Bone marrow (tissue), 2 donors: ENCODE measurements at regions not wholly inside any gene's neighbourhood (a gene's known extent, or its start where the extent isn't known, plus 50 kb on each side); places are given as distances from the start of the nearest gene placed in this dataset.

Experiments used
- DNase-seq, 2 donors: peaks; one replicate each; lab custom pipeline; 2025; lab: John Stamatoyannopoulos, UW

DNA sequence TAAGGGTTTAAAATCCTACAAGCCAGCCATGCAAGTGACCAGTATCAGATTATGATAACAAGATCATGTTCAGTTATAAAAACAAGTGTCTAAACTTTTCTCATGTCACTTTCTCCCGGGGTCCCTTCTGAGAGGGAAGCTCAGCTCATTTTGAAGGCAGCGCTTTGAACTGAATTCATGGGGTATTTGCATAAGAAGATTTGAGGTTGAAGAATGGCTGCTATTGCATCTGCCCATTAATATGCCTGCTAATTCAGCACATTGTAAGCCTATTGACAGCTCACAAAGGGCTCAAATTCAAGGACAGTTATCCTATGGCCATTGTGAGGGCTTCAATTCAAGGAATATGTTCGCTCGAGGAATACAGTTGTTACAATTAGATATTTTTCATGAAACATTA is 290.2 kb upstream of the IRX3 start:
- no peak for DNase-seq

DNA sequence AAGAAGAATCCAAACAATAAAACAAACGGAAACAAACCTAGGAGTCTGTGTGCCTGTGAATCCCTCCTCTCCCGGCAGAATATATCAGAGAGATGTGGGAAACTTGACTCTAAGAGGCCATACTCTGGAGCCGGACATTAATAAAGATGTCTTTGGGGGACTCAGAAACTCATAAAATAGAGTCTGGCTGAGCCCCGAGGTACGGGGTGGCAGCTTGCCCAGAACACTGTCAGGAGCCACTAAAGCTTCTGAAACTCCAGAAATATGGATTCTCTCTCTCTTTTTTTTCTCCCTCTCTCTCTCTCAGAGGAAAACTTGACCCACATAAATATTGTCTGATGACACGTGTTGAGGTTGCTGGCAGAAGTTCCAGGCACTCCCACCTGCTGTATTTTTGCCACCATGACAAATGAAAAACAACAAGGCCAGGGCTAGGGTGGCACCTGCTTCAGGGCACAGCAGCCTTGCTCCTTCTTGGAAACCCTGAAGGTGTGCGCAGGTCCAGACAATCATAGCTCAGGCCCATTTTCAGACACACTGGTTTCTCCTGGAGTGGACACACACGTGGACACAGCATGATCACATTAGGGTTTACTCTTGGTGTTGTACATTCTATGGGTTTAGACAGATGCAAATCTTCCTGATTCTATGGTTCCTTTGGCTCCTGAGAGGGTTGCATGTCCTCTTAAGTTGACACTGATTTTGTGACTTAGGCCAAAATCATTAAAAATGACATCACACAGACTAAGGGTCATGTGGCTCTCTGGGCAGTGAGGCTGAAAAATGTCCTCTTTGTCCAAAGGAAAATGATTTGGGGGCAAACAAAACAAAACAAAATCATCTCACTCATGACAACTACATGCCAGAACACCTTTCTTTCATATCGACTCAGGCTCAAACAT is 282.6 kb upstream of the IRX3 start:
- no peak for DNase-seq

DNA sequence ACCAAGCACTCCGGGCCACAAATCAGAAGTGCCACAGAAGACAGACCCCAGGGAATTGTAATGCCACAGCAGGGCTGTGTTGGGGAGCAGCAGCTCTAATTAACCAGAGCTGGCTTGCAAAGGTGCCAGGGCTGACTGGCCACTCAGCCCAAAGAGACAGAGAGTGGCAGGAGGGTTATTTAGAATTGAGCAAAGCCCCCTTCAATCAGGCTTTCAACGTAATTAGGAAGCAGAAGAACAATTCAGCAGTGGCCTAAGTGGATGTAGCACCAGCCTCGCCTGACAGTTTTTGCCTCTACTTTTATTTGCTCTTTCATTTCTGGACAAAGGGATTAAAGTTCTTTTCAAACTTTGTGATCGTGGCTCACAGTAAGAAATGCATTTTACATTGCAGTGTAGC is 278.3 kb upstream of the IRX3 start:
- DNase-seq = no peak

DNA sequence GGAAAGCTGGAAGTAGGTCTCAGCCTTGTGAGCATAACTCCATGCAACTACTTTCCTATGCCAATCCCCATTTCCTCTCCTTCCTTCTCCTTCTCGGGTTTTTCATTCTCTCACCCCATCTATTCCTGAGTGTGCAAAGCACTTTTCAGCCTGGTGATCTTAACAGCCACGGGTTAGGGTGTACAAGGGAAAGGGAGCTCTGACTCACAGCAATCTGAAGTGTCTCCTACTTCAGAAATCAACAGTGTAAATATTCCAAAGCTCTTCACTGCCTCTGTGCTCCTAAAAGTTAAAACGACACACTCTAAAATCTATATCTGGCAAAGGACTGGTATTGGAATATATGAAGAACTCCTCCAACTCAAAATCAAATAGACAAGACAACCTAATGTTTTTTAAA is 268.0 kb upstream of the IRX3 start:
- DNase-seq = no peak

DNA sequence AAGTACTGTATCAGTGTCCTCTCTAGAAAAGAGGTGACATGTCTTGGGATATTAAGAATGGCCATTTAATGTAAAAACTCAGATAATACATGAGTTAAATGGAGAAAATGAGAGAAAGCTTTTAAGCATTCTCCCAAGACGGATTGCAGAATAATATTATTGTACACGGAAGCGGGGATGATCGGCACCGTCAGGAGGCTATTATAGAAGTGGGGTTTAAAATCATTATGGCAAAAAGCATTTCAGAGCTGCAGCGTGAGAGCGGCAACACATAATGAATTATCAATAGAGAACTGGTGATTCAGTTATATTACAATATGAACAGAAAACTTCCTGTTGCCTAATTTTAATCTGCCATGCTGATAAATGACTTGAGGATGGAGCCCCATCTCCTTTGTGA is 261.7 kb upstream of the IRX3 start:
- DNase-seq = no peak

DNA sequence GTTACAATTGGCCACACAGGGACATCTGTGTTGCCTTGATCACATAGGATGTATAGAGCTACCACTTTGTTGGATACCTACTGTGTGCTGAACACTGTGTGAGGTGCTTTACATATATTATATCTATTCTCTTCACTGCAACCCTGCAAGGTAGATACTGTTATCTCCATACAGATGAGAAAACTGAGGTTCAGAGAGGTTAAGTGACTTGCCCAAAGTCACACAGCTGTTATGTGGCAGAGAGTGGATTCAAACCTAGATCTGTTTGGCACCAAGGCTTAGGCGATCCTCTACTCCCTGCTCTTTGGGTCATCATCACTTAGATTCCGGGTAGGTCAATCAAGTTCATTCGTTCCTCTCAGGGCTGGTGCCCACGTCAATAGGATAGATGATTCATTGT is 260.5 kb upstream of the IRX3 start:
- DNase-seq = no peak

DNA sequence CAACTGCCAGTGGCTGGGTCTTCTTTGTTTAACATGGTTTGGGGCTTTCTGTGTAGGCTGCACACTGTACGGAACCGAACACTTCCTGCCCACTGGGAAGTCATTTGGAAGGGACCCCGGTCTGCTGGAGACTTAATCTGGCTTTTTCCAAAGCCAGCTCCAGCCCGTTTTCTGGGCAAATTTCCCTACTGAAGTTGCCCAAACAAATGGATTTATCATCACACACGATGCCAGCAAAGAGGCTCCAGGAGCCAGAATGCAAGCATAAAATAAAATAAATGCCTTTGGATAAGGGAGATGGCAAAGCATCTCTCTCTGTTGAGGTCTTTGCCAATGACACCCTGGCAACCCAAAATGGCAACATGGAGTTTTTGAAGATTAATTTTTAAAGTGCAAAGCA is 259.9 kb upstream of the IRX3 start:
- DNase-seq = no peak

DNA sequence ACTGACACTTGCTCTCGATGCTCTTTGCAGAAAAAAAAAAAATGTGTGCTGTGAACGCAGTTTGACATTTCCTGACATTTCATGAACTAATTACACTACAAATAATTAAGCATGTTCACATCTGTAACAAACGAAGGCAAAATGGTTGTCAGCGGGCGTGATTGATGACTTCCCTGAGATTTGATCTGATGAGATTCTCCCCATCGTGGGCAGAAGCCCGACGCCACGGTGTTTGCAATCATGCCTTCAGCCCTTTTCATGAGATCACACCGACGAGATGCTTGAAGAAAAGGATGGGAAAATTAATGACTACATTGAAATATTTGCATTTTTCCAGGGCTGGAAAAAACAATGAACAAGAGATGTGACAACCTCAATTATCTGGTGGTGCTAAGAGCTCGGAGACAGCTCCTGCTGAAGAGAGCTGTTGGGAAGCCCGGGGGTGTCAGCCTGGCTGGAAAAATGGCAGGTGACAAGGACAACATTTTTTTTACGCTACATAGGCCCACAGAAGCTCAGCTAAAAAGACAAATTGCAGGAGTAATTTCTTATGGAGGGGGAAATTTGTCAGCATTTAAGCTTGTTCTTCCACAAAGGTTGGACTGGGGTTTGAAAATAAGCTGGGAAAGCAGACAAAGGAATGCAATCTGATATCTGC is 259.4 kb upstream of the IRX3 start:
- no peak for DNase-seq

DNA sequence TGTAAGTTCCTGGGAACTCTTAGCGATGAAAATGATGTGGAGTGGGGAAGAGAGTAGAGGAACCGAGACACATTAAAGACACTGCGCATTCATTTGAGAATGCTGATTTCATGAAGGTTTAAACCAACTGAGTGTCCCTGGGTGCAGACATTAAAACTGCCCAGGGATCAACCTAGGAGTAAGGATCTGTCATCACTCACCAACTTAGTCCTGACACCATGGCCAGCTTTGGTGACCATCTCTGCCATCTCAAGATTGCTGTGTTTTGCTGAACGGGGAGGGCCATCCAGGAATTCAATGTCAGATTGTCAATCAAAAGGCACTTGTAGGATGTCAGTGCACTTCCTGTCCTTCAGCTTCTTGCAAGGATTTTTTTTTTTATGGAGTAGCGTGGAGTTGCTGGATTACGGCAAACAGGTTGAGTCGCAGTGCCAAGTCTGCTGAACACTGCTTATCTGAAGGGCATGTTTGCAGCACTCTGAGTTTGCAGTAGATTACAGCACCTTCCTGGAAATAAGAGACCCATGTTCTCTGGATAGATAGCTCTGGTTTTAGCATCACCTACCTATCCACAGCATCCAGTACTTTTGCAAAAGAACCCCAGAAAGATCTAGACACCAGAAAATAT is 258.1 kb upstream of the IRX3 start:
- DNase-seq = no peak

DNA sequence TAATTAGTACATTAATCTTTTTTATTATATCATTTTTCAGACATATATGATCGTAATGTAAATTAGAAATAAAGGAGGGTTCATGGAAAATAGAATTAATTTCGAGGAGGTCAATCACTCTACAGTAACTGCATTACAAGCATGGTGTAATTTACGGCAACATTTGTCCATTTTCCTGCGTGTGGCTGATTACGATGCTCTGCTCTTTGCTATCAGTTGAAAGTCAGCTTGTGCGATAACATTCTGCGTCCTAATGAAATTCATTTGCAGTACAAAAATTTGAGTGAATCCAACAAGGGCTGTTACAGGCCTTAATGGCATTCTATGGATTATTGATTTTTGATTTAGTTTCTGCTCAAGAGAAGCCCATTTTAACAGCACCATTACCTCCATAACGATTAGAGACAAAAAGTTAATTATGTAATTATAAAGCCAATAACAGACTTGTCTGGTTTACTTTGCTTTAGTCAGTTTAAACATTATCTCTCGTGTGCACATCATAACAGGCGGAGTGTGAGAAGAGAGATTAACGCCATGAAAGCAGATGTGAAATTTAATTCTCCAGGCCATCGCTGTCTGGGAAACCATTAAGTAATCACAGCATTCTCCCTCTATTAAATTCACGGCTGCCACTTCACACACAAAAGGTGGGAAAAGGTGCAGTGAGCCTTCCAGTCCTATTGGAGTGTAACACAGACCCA is 256.4 kb upstream of the IRX3 start:
- DNase-seq = no peak

DNA sequence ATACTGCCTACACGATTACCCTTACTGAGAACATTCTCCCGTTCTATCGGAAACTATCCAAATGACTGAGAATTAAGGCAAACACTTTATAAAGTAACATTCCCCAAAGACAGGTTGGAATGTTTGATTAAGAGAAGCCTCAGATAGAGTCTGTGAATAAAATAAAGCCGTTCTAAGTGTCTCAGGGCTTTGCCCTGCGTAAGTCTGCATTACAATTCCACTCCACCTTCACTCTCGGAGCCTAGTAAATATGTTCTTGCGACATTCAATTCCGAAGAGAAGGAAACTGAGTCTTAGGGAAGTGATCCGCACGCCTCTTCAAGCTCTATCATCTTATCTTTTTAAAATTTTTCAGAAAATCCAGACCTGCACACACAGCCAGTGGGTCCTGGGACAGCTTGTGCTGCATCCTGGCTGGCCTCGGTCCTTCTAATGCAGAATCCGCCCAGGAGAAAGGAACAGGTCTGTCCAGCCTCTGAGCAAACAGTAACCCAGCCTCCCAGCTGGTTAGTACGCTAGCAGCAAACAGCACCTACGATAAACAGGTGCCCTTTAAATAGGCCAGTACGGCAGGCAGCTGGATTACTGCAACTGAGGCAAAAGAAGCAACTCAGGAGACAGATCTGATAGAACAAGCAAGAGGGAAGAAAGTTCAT is 254.1 kb upstream of the IRX3 start:
- no peak for DNase-seq

DNA sequence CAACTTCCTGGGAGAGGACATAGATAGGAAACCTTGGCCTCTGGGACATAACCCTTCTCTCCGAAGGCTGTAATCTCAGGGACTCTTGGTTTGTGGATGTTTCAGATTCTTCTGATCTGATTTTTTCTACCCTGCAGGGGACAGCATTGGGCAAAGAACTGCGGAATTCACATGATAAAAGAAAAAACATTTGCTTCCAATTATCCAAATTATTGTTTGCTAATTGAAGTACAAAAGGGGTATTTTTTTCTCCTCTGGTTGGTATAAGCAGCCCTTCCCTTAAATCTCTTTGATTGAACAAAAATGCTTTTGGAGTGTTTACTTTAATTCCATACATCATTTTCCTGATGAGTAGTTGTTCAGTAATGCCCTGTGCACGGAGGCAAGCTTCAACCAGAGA is 251.7 kb upstream of the IRX3 start:
- DNase-seq = no peak

DNA sequence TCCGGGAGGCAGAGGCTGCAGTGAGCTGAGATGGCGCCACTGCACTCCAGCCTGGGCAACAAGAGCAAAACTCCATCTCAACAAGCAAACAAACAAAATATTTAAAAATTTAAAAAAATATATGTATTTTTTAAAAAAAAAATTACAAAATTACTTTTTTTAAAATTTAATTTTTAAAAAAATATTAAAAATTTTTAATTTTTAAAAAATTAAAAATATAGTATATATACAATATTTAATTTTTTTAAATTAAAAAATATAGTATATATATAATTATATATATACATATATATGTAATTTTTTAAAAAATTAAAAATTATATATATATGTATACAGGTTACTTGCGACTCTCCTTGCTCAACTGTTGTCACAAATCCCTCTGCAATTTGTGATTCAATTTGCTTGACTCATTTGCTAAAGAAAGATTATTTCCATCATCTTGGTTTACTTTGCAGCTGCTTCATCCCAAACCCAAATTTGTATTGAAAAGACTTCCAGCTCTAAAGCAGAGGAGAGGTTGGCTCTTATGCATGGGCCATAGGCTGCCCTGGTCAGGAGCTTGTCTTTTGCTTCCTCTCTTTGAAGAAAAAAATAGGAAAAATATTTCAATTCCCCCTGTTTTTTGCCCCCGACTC is 247.4 kb upstream of the IRX3 start:
- no peak for DNase-seq

DNA sequence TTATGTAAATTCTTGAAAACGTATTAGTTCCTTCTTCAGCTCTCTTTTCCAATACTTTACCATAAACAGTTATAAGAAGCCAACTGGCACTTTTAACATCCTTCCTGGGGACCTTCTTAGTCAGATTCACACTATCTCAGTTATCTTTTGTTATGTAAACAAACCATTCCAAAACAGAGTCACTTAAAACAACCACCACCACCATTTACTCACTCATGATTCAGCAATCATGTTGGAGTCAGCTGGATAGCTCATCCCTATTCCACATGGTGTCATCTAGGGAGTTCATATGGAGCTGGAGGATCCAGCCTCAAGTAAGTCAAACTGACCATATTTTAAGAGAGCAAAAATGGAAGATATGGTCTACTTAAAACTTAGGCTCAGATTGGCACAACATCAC is 240.3 kb upstream of the IRX3 start:
- no peak for DNase-seq

DNA sequence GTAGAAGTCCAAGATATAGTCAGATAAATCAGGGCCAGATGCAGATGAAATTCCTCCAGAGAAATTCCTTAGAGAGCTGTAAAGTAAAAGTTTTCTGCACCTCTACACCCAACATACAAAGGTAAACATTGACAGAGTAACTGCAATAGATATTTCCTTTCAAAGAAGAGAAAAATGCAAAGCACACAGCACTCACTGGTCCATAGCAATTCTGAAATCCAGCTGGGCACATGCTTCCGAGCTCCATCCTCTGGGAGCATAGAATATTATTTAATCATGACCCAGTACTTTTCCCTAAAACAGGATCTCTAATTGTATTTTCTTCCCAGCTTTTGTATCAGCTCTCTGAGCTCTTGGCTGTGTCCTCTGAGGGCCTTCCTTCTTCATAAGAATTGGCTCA is 239.5 kb upstream of the IRX3 start:
- DNase-seq = no peak

DNA sequence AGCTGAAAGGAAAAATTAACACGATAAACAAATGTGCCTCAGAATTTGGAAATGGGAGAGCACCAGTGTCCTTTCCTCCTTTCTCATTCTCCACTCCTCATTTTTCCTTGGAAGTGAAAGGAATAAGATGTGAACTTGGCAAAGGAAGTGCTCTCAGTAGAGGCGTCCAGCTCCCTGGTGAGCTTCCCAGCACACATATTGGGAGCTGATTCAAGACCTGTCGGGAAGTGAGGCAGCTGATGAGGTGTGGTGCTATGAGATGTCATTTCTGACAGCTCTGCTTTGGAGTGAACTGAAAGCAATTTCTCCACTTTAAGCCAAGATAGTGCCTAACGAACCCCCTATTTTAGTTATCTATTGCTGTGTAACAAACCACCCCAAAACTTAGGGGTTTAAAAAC is 238.5 kb upstream of the IRX3 start:
- DNase-seq = no peak

DNA sequence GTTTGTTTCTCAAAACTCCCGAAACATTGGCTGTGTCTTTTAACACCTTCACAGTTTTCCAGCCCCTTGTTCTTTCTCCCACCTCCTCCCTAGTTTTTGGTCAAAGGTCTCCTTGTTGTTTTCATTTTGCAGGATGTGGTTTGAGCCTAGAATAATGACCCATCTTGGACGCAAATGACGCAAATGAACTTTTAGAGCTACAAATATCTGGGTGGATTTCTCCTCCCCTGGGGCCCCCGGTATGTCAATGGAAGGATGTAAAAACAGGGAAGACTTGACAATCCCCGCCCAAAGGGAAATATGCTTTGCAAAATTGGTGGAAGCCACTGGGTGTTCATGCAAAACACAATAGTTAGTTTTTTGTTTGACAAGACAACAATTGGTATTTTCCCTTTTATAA is 236.0 kb upstream of the IRX3 start:
- no peak for DNase-seq

DNA sequence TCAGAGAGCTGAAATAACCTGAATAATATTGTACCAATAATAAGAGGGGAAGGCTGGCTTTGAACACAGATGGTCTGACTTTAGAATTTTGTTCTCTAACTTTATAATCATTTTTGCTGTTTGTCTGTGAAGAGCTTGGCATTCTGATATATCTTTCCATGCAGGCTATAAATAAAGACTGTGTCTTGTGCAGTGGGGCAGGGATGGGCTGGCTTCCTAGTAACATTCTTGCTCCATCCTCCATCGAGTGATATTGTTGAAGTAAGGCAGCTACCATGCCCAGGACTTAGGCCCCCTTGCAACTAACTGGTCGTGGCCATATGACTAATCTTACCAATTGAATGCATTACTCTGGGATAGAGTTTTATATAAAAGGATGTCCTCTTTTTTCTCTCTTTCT is 234.7 kb upstream of the IRX3 start:
- no peak for DNase-seq

DNA sequence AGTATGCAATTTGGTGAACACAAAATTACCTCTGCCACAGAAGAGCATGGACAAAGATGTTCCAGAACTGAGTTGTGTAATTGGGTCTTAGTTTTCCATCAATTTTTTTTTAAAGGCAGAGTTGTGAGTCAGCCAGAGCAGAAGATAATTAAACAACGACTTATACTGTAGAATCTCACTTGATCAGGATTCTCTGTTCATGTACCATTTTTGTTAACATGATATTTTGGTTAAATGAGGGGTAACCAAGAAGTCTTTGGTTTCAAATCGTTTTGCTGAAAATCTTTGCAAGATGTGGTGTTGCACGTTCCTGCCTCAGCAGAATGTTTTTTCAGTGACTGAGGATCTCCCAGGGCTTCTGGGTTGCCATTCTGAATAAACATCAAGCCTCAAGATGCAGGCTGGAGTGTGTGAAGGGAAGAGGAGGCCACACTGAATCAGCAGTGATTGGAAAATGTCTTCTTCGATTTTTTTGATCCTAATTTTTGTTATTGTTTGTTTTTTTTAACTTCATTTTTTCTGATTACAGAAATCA is 232.6 kb upstream of the IRX3 start:
- no peak for DNase-seq

DNA sequence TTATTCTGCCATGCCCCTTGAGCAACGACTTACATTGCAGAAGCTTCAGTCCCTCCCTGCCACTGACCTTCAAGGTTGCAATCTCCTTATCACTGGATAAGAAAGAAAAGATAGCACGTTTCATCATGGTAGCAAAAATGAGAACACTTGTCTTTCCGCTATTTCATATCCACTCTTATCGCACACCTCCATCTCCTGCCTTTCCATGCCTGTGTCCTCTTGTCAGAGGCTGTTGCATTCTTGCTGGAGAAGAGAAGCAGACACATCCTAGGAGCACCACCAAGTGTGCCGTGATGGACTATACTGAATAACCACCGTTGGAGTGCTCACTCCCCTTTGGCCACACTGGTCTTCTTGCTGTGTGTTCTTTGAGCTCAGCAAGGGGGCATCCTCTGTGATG is 230.6 kb upstream of the IRX3 start:
- no peak for DNase-seq

DNA sequence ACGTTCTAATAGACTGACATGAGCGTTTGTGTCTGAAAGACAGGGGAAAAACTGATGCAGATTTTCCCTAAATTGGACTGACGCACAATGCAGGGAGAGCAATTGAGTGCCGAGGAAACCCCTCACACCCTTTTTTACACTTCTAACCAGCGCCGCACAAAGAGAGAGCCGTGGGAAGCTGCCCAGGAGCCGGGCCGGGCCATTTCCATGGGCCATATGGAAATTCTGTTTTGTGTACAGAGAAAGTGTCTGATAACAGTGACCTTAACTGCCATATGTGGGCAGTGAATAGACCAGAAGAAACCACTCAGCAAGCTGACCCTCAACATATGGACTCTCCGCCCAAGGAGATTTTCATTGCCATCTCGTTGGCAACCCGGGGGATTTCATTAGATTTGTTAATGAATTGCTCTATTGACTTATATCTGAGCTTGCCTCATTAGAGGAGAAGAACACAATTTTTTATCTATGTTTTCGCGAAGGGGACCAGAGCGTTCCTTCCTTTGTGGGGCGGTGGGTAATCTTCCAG is 225.9 kb upstream of the IRX3 start:
- no peak for DNase-seq
